CD4-positive, alpha-beta T cell treated with Interleukin-1 beta for 1 hour (primary cell): ENCODE measurements at regions not wholly inside any gene's neighbourhood (a gene's known extent, or its start where the extent isn't known, plus 50 kb on each side); places are given as distances from the start of the nearest gene placed in this dataset.
"Not testable (repeated sequence)": the region's sequence is repeated elsewhere in the genome, so short reads cannot be mapped to it uniquely, and the experiment has no call there.

Source experiments
- DNase-seq, 2 donors: peaks; one replicate each; pipeline ENCODE4 v3.0.0-alpha.2; 2020 to 2022

GRCh38 chr3:80434366-80434765 lies 666.6 kb upstream of the ROBO1 start:
- DNase-seq = no peak

GRCh38 chr3:80424951-80425350 lies 657.2 kb upstream of the ROBO1 start:
- no peak for DNase-seq

GRCh38 chr3:80408030-80408721 lies 640.4 kb upstream of the ROBO1 start:
- DNase-seq = no peak

DNA sequence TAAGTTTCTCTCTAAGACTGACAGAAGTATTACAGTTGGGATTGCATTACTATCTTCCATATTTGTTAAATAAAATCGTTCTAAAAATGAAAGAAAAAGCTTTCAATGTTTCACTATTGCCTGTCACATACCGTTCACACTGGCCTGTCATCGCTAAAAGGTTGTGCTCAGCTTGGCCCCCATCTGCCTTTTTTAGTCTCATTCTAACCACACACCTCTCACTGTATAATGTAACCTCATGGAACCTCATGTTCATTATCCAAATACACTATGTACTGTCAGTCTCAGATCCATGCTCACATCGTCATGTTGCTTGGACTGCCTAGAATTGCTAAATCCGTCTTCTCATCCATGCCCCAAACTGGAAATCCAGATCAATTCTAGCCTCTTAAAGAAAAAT lies 637.8 kb upstream of the ROBO1 start:
- DNase-seq = no peak

- no peak for DNase-seq
Measured at GRCh38 chr3:80395023-80395422, 627.2 kb upstream of the ROBO1 start.

DNA sequence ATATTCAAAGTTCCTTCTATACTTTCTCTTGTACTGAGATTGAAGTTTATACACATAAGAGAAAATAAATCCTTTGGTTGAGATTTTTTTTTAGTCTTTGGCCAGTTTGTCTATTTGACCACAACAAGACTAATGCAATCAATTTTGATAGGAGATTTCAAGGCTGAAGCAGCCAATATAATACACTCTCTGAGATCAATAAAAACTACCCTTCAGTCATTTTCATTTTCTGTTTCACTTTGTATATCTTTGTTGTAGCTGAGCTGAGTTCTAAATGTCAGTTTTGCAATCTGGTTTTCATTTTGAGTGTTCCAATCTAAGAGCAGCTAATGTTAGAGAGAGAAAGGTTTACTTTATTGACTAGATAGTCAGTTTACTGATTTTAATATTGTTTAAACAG lies 623.8 kb upstream of the ROBO1 start:
- no peak for DNase-seq

- DNase-seq = no peak
Measured at GRCh38 chr3:80384811-80385210, 617.0 kb upstream of the ROBO1 start.

DNA sequence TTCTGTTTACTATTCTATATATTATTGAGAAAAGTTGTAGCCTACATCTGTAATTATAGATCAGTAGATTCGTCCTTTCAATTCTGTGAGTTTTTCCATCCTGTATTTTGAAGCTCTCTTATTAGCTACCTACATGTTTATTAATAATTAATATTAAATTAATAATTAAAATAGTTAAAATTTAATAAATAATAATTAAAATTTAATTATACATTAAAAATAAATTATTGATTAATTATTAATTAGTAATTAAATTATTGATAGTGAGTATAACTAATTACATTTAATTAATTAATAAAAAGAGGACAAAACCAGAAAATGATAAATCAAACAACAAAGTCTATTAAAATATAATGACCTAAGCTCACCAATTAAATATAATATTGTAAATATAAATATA lies 606.6 kb upstream of the ROBO1 start:
- DNase-seq = no peak

DNA sequence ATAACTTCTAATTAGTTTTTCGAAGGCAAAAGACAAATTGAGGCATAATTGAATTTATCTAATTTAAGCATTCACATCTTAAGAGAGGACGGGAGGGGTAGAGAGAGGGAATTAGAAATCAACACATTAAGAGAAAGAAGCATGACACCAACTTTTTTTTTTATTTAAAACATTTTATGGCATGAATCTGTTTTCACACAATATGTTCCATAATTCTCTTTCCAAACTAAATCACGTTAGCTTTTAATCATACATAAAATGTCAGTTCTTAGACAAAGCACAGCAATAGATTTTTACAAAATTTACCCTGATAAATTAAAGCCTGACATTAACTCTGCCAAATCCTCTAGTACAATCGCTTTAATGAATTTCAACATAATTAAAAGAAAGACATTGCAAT lies 600.8 kb upstream of the ROBO1 start:
- no peak for DNase-seq

DNA sequence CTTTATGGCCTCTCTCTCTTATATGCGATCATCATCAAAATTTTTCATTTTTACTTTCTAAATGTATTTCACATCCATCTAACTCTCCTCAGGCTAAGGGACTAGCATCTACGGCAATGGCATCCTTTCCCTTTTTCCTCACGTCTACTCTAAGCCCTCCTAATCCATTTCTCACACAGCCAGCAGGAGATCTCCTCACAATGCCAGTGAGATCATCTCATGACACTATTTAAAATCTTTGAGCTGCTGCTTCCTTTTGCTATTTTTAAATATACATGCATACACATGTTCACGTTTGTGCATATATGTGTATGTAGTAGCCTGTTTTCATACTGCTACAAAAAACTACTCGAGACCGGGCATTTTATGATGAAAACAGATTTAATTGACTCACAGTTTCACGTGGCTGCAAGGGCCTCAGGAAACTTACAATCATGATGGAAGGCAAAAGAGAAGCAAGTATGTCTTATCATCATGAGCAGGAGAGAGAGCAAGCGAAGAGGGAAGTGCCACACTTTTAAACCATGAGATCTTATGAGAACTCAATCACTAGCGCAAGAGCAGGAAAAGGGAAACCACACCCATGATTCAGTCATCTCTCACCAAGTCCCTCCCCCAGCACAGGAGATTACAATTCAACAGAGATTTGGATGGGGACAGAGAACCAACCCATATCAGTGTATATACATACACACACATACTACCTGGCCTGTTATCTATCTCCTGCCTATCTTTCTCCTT lies 599.2 kb upstream of the ROBO1 start:
- DNase-seq = no peak

DNA sequence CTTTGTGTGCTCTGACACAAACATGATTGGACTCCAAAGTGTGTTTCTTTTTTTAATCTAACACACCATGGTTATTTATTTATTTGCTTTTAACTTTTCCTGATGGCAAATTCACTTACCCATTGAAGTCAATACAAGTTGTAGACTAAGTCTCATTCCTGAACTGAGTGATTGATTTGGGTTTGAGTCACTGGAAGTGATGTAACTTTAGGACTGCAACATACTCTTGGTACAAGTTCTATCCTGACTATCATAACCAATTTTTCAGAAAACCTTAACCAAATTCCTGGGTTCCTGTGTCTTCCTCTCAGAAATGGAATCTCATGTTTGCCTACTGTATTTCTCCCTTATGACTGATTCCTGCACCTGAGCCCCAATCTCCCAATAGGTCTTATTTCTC lies 590.0 kb upstream of the ROBO1 start:
- no peak for DNase-seq

GRCh38 chr3:80355144-80355543 lies 587.3 kb upstream of the ROBO1 start:
- no peak for DNase-seq

- no peak for DNase-seq
Measured at GRCh38 chr3:80351201-80351600, 583.4 kb upstream of the ROBO1 start.

- DNase-seq = no peak
Measured at GRCh38 chr3:80350771-80351170, 583.0 kb upstream of the ROBO1 start.

GRCh38 chr3:80338366-80338765 lies 570.6 kb upstream of the ROBO1 start:
- DNase-seq = no peak

- no peak for DNase-seq
Measured at GRCh38 chr3:80334534-80334933, 566.7 kb upstream of the ROBO1 start.

GRCh38 chr3:80331494-80332170 lies 563.8 kb upstream of the ROBO1 start:
- DNase-seq = no peak

DNA sequence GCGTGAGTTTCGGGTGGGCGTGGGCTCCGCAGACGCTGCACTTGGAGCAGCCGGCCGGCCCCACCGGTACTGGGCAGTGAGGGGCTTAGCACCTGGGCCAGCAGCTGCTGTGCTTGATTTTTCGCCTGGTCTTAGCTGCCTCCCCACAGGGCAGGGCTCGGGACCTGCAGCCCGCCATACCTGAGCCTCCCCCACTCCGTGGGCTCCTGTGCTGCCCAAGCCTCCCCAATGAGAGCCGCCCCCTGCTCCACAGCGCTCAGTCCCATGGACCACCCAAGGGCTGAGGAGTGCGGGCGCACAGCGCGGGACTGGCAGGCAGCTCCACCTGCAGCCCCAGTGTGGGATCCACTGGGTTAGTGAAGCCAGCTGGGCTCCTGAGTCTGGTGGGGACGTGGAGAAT lies 546.7 kb upstream of the ROBO1 start:
- not testable (repeated sequence) for DNase-seq

GRCh38 chr3:80308637-80309036 lies 540.8 kb upstream of the ROBO1 start:
- no peak for DNase-seq

- DNase-seq = no peak
Measured at GRCh38 chr3:80307844-80308243, 540.0 kb upstream of the ROBO1 start.

GRCh38 chr3:80297720-80298119 lies 529.9 kb upstream of the ROBO1 start:
- no peak for DNase-seq

DNA sequence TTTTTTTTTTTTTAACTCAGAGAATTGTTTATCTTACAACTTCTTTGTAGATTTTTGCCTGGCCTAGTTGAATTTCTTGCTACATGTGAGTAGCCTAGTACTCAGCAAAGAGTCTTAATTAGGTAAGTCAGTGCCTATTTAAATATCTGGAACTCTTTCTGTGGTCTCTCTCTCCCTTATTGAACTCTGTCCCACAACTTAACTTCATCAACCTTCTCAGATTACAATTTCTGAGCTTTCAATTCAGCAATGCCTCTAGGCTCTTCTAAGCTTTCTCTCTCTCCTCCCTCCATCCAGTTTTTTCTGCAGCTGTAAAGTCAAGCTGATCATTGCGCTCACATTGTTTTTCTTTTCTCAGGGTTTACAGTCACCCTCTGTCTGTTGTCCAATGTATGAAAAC lies 517.6 kb upstream of the ROBO1 start:
- DNase-seq = no peak

DNA sequence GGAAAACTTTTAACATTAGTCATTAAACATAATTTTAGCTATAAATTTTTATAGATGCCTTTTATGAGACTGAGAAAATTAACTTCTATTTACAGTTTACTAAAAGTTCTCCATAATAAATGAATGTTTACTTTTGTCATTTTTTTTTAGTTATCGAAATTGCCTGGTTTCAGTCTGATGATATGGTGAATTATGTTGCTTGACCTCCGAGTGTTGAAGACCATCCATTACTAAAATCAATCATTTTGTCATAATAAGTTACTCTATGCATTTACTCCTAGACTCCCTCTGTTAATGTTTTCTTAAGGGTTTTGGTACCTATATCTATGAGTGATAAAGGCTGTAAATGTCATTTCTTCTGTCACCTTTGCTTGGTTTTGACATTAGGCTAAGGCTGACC lies 516.0 kb upstream of the ROBO1 start:
- no peak for DNase-seq

DNA sequence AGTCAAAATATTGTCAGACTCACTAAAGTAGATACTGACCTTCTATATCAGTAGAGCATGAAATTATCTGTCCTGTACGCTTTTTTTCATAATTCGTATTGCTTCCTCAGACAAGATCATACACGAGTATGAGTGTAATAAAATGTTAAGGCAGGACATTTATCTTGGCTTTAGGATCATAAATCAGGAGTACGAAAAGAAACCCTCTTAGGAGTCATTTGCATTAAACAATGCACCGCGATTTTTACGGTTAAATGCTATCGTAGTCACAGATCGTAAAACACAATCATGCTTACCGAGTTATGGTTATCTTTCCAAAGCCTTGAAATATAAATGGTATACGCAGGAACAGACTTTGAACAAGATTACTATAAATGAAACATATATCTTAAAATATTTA lies 510.3 kb upstream of the ROBO1 start:
- DNase-seq = no peak
